ENCODE measurements at regions not wholly inside any gene's neighbourhood (a gene's known extent, or its start where the extent isn't known, plus 50 kb on each side); places are given as distances from the start of the nearest gene placed in this dataset.
"Not testable (repeated sequence)": the region's sequence is repeated elsewhere in the genome, so short reads cannot be mapped to it uniquely, and the experiment has no call there.

- WGBS, 2 donors = 63 to 94% methylated on average over 3 to 6 of the region's 6 CpGs
- DNase-seq = no peak
- Histone ChIP-seq H3K4me3 (no peak overlapping the region), H3K9me3 (no peaks in the 10 kb centered on the region), H3K27me3 (no peaks in the 10 kb centered on the region), H3K4me1 (no peaks in the 10 kb centered on the region), H3K27ac (no peak overlapping the region), H3K36me3 (ENCODE audit: low read depth, missing control alignments) (no peaks in the 10 kb centered on the region)
- intact Hi-C loops (cut with DNase I; ENCODE audit: low total_unique reads) = no loop called here
- no peak for TF ChIP-seq POLR2A (IDR thresholded peaks at IDR 0.05)
- TF ChIP-seq, protein P1, sequence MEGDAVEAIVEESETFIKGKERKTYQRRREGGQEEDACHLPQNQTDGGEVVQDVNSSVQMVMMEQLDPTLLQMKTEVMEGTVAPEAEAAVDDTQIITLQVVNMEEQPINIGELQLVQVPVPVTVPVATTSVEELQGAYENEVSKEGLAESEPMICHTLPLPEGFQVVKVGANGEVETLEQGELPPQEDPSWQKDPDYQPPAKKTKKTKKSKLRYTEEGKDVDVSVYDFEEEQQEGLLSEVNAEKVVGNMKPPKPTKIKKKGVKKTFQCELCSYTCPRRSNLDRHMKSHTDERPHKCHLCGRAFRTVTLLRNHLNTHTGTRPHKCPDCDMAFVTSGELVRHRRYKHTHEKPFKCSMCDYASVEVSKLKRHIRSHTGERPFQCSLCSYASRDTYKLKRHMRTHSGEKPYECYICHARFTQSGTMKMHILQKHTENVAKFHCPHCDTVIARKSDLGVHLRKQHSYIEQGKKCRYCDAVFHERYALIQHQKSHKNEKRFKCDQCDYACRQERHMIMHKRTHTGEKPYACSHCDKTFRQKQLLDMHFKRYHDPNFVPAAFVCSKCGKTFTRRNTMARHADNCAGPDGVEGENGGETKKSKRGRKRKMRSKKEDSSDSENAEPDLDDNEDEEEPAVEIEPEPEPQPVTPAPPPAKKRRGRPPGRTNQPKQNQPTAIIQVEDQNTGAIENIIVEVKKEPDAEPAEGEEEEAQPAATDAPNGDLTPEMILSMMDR (IDR thresholded peaks at IDR 0.05) = no peak
Observed at GRCh38 chrX:143319526-143319925, 197.7 kb downstream of the SPANXN3 start.

- H3K4me3 ChIP-seq; H3K4me1 ChIP-seq; H3K27ac ChIP-seq; H3K9me3 ChIP-seq; H3K36me3 ChIP-seq (ENCODE audit: low read depth, missing control alignments); H3K27me3 ChIP-seq; intact Hi-C loops (cut with DNase I; ENCODE audit: low total_unique reads); DNase-seq: not testable (repeated sequence)
- WGBS, 2 donors = 67 to 95% methylated on average over 2 of the region's 2 CpGs
Observed at GRCh38 chrX:143318857-143319256, 198.4 kb downstream of the SPANXN3 start.

GRCh38 chrX:143306991-143307937 lies 210.0 kb downstream of the SPANXN3 start:
- no peaks in the 10 kb centered on the region for H3K9me3 ChIP-seq
- 57 to 58% methylated on average over 6 to 9 of the region's 9 CpGs for WGBS, 2 donors
- intact Hi-C loops (cut with DNase I; ENCODE audit: low total_unique reads) = no loop called here
- H3K36me3 ChIP-seq (ENCODE audit: low read depth, missing control alignments) = no peaks in the 10 kb centered on the region
- no peak overlapping the region for H3K4me3 ChIP-seq
- H3K4me1 ChIP-seq = no peaks in the 10 kb centered on the region
- TF ChIP-seq, protein P1 (IDR thresholded peaks at IDR 0.05) = no peak
- TF ChIP-seq POLR2A (IDR thresholded peaks at IDR 0.05) = no peak
- no peak overlapping the region for H3K27ac ChIP-seq
- no peaks in the 10 kb centered on the region for H3K27me3 ChIP-seq
- DNase-seq = no peak

- no peaks in the 10 kb centered on the region for H3K36me3 ChIP-seq (ENCODE audit: low read depth, missing control alignments)
- 78 to 94% methylated on average over 2 of the region's 2 CpGs for WGBS, 2 donors
- H3K4me3 ChIP-seq = no peak overlapping the region
- intact Hi-C loops (cut with DNase I; ENCODE audit: low total_unique reads) = no loop called here
- H3K27ac ChIP-seq = no peak overlapping the region
- no peaks in the 10 kb centered on the region for H3K9me3 ChIP-seq
- H3K27me3 ChIP-seq = no peaks in the 10 kb centered on the region
- no peaks in the 10 kb centered on the region for H3K4me1 ChIP-seq
- no peak for DNase-seq
- TF ChIP-seq, protein P1 (IDR thresholded peaks at IDR 0.05) = no peak
- TF ChIP-seq POLR2A (IDR thresholded peaks at IDR 0.05) = no peak
Observed at GRCh38 chrX:143304518-143304917, 212.8 kb downstream of the SPANXN3 start.

GRCh38 chrX:143304025-143304424 lies 213.2 kb downstream of the SPANXN3 start:
- DNase-seq = no peak
- no peaks in the 10 kb centered on the region for H3K4me1 ChIP-seq
- WGBS, 2 donors = 79 to 82% methylated on average over 2 of the region's 2 CpGs
- no peaks in the 10 kb centered on the region for H3K36me3 ChIP-seq (ENCODE audit: low read depth, missing control alignments)
- no peaks in the 10 kb centered on the region for H3K27me3 ChIP-seq
- intact Hi-C loops (cut with DNase I; ENCODE audit: low total_unique reads) = no loop called here
- TF ChIP-seq POLR2A (IDR thresholded peaks at IDR 0.05) = no peak
- TF ChIP-seq, protein P1 (IDR thresholded peaks at IDR 0.05) = no peak
- H3K9me3 ChIP-seq = no peaks in the 10 kb centered on the region
- no peak overlapping the region for H3K4me3 ChIP-seq
- no peak overlapping the region for H3K27ac ChIP-seq

Measured in testis (tissue), 2 donors.